Astrocyte (in vitro differentiated cells and primary cell): ENCODE measurements at regions not wholly inside any gene's neighbourhood (a gene's known extent, or its start where the extent isn't known, plus 50 kb on each side); places are given as distances from the start of the nearest gene placed in this dataset.

ENCODE experiments used
- DNase-seq: peaks from one replicate; pipeline ENCODE4 v3.0.0-alpha.2; 2010; ENCODE audit warnings: low read depth
- FAIRE-seq: peaks from 2 replicates; lab custom pipeline; 2011; peaks lifted over from hg19 to GRCh38; lab: Jason Lieb, UNC
- H2AFZ ChIP-seq: 2 replicates; pipeline ENCODE4 v1.6.0; 2012; ENCODE audit warnings: low read depth, low read length, inconsistent platforms
- H3K27ac ChIP-seq: 2 replicates; pipeline ENCODE4 v1.5.1; 2011; ENCODE audit warnings: low read depth, low read length, inconsistent platforms
- H3K27me3 ChIP-seq: 2 replicates; pipeline ENCODE4 v1.6.0; 2011; ENCODE audit warnings: low read length, inconsistent platforms; ENCODE audit not compliant: insufficient read depth
- H3K36me3 ChIP-seq: 2 replicates; pipeline ENCODE4 v1.5.1; 2011; ENCODE audit warnings: low read length, inconsistent platforms; ENCODE audit not compliant: insufficient read depth
- H3K4me1 ChIP-seq: 2 replicates; pipeline ENCODE4 v1.5.1; 2011; ENCODE audit warnings: low read length, inconsistent platforms; ENCODE audit not compliant: insufficient read depth
- H3K4me2 ChIP-seq: 2 replicates; pipeline ENCODE4 v1.6.0; 2012; ENCODE audit warnings: low read length, inconsistent platforms
- H3K4me3 ChIP-seq: 2 replicates; pipeline ENCODE4 v1.5.1; 2011; ENCODE audit warnings: low read depth, mild to moderate bottlenecking, low read length, inconsistent platforms; ENCODE audit not compliant: insufficient read depth
- H3K79me2 ChIP-seq: 2 replicates; pipeline ENCODE4 v1.6.0; 2012; ENCODE audit warnings: mild to moderate bottlenecking, low read length, inconsistent platforms; ENCODE audit not compliant: insufficient read depth
- H3K9ac ChIP-seq: 2 replicates; pipeline ENCODE4 v1.6.0; 2012; ENCODE audit warnings: mild to moderate bottlenecking, low read length, inconsistent platforms
- H3K9me3 ChIP-seq: 2 replicates; pipeline ENCODE4 v1.5.1; 2012; ENCODE audit warnings: low read depth, mild to moderate bottlenecking, low read length, inconsistent platforms; ENCODE audit not compliant: insufficient read depth
- H4K20me1 ChIP-seq: 2 replicates; pipeline ENCODE4 v1.6.0; 2012; ENCODE audit warnings: low read length, inconsistent platforms; ENCODE audit not compliant: insufficient read depth
- H3K27ac Mint-ChIP-seq: one replicate; pipeline ENCODE4 v1.8.0; 2021; ENCODE audit warnings: mild to moderate bottlenecking, mixed read lengths; ENCODE audit not compliant: unreplicated experiment
- H3K27me3 Mint-ChIP-seq: one replicate; pipeline ENCODE4 v1.8.0; 2021; ENCODE audit warnings: low read depth, mixed read lengths; ENCODE audit not compliant: unreplicated experiment
- H3K36me3 Mint-ChIP-seq: one replicate; pipeline ENCODE4 v1.8.0; 2021; ENCODE audit warnings: low read depth, mixed read lengths; ENCODE audit not compliant: unreplicated experiment
- H3K4me1 Mint-ChIP-seq: one replicate; pipeline ENCODE4 v1.8.0; 2021; ENCODE audit warnings: low read depth, mixed read lengths; ENCODE audit not compliant: unreplicated experiment
- H3K4me3 Mint-ChIP-seq: one replicate; pipeline ENCODE4 v1.8.0; 2021; ENCODE audit warnings: mild to moderate bottlenecking, moderate library complexity, mixed read lengths; ENCODE audit not compliant: unreplicated experiment
- H3K9me3 Mint-ChIP-seq: one replicate; pipeline ENCODE4 v1.8.0; 2021; ENCODE audit warnings: mild to moderate bottlenecking, mixed read lengths; ENCODE audit not compliant: unreplicated experiment
- EZH2 ChIP-seq: IDR thresholded peaks from 2 replicates; pipeline ENCODE4 v1.6.1; 2012; ENCODE audit warnings: mild to moderate bottlenecking, low read length, inconsistent platforms; ENCODE audit not compliant: insufficient read depth
- TF ChIP-seq, protein P1 (sequence below): IDR thresholded peaks from 2 replicates; pipeline ENCODE4 v1.5.1; 2011; ENCODE audit warnings: low read depth, mild to moderate bottlenecking, inconsistent platforms, low read length, moderate library complexity; ENCODE audit not compliant: insufficient read depth

DNA sequence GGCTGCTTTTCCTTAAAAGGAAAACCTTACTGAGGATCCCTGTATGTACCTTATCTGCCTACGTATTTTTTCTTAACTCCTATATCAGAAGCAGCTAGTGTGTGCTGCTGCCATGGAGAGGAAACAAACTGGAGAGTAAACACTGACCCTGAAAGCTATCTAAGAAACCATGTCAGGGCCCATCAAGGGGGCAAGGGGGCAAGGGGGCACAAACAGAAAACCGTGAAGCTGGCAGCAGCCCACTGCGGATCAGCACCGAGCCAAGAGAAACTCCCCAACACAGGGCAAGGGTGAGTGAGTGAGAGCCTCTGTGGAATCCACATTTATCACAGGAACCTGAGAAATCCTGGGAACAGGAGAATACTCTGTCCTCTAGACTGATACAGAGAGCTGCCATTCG lies 1204.2 kb downstream of the PCDH18 start:
- no peaks in the 10 kb centered on the region for H3K9me3 ChIP-seq
- H3K4me2 ChIP-seq, result no peak overlapping the region
- FAIRE-seq, result no peak
- no peak overlapping the region for H3K27ac ChIP-seq
- no peaks in the 10 kb centered on the region for H3K36me3 ChIP-seq
- no peaks in the 10 kb centered on the region for H3K79me2 ChIP-seq
- H3K4me3 Mint-ChIP-seq, result no peak overlapping the region
- H3K4me1 ChIP-seq, result no peaks in the 10 kb centered on the region
- no peaks in the 10 kb centered on the region for H3K4me1 Mint-ChIP-seq
- no peaks in the 10 kb centered on the region for H3K27me3 ChIP-seq
- no peak overlapping the region for H3K9ac ChIP-seq
- H3K36me3 Mint-ChIP-seq, result no peaks in the 10 kb centered on the region
- H2AFZ ChIP-seq, result no peak overlapping the region
- no peak overlapping the region for H3K27ac Mint-ChIP-seq
- no peaks in the 10 kb centered on the region for H3K9me3 Mint-ChIP-seq
- no peak for DNase-seq
- H4K20me1 ChIP-seq, result no peaks in the 10 kb centered on the region
- no peak for TF ChIP-seq EZH2
- TF ChIP-seq, protein P1, sequence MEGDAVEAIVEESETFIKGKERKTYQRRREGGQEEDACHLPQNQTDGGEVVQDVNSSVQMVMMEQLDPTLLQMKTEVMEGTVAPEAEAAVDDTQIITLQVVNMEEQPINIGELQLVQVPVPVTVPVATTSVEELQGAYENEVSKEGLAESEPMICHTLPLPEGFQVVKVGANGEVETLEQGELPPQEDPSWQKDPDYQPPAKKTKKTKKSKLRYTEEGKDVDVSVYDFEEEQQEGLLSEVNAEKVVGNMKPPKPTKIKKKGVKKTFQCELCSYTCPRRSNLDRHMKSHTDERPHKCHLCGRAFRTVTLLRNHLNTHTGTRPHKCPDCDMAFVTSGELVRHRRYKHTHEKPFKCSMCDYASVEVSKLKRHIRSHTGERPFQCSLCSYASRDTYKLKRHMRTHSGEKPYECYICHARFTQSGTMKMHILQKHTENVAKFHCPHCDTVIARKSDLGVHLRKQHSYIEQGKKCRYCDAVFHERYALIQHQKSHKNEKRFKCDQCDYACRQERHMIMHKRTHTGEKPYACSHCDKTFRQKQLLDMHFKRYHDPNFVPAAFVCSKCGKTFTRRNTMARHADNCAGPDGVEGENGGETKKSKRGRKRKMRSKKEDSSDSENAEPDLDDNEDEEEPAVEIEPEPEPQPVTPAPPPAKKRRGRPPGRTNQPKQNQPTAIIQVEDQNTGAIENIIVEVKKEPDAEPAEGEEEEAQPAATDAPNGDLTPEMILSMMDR, result no peak
- H3K4me3 ChIP-seq, result no peak overlapping the region
- H3K27me3 Mint-ChIP-seq, result no peaks in the 10 kb centered on the region

DNA sequence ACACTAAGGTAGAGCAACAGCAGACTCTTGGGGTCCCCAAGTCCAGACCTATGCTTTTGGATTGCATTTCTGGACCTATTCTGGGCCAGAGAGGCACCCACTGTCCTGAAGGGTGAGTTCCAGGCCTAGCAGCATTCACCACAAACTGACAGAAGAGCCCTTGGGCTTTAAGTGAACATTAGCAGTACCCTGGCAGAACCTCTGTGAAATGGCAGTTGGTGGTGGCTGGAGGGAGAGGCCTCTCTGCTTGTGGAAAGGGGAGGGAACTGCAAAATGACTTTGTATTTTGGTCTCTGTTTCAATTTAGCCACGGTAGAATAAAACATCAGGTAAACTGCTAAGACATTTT lies 1211.9 kb downstream of the PCDH18 start:
- H3K4me3 ChIP-seq, result no peak overlapping the region
- Mint-ChIP-seq H3K9me3 (no peaks in the 10 kb centered on the region), H3K36me3 (no peaks in the 10 kb centered on the region), H3K4me3 (no peak overlapping the region), H3K4me1 (peaks cover 9% of the 10 kb centered on the region), H3K27ac (peak overlapping the region; percentile 84), H3K27me3 (no peaks in the 10 kb centered on the region)
- H3K4me1 ChIP-seq, result peaks cover 5% of the 10 kb centered on the region
- DNase-seq, result no peak
- H4K20me1 ChIP-seq, result no peaks in the 10 kb centered on the region
- no peak overlapping the region for H3K27ac ChIP-seq
- TF ChIP-seq, protein P1, result no peak
- no peak for TF ChIP-seq EZH2
- no peak for FAIRE-seq
- H3K9me3 ChIP-seq, result no peaks in the 10 kb centered on the region
- H3K36me3 ChIP-seq, result no peaks in the 10 kb centered on the region
- H3K79me2 ChIP-seq, result no peaks in the 10 kb centered on the region
- H3K9ac ChIP-seq, result no peak overlapping the region
- no peaks in the 10 kb centered on the region for H3K27me3 ChIP-seq
- H3K4me2 ChIP-seq, result peak overlapping the region; percentile 13
- peak overlapping the region; percentile 39 for H2AFZ ChIP-seq

DNA sequence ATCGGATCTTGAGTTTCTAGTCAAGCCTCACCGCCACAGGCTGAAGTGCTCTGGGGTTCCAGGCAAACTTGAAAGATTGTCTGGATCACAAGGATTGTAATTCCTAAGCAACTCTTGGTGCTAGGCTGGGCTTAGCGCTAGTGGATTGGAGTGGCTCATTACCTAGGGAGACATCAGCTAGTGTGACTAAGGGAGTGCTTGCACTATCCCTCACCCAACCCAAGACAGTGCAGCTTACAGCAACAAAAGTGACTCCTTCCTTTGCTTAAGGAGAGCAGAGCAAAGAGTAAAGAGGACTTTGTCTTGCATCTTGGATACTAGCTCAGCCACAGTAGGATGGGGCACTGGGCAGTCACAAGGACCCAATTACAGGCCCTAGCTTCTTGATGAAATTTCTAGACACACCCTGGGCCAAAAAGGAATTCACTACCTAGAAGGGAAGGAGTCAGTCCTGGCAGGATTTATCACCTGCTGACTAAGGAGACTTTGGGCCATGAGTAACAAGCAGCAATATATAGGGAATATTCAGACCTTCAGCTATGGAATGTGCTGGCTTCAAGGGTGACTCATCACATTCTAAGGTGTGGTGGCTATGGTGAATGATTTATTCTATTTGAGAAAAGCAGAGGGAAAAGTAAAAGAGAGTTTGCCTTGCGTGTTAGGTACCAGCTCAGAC lies 1212.4 kb downstream of the PCDH18 start:
- Histone ChIP-seq H3K27me3 (no peaks in the 10 kb centered on the region), H2AFZ (peak overlapping the region; percentile 39), H3K4me3 (no peak overlapping the region), H3K9me3 (no peaks in the 10 kb centered on the region), H3K27ac (no peak overlapping the region), H3K9ac (no peak overlapping the region), H3K36me3 (no peaks in the 10 kb centered on the region), H4K20me1 (no peaks in the 10 kb centered on the region), H3K79me2 (no peaks in the 10 kb centered on the region), H3K4me2 (peak overlapping the region; percentile 13), H3K4me1 (peaks cover 5% of the 10 kb centered on the region)
- H3K4me3 Mint-ChIP-seq, result no peak overlapping the region
- H3K36me3 Mint-ChIP-seq, result no peaks in the 10 kb centered on the region
- no peaks in the 10 kb centered on the region for H3K9me3 Mint-ChIP-seq
- peak; percentile 79 for DNase-seq
- peaks cover 9% of the 10 kb centered on the region for H3K4me1 Mint-ChIP-seq
- no peak for FAIRE-seq
- TF ChIP-seq, protein P1, result no peak
- no peak for TF ChIP-seq EZH2
- no peaks in the 10 kb centered on the region for H3K27me3 Mint-ChIP-seq
- H3K27ac Mint-ChIP-seq, result peak overlapping the region; percentile 84
